Heart left ventricle (tissue), 16 donors: ENCODE measurements at regions not wholly inside any gene's neighbourhood (a gene's known extent, or its start where the extent isn't known, plus 50 kb on each side); places are given as distances from the start of the nearest gene placed in this dataset.

ENCODE experiments used
- ATAC-seq, 4 donors: fragments of 200-7000 bp; cut with Tn5 transposase; one replicate each; pipeline ENCODE4 v1.9.1; 2020 to 2022; ENCODE audit warnings: moderate library complexity in 4 of 4, mild to moderate bottlenecking in 3 of 4, moderate number of reproducible peaks in 1 of 4
- DNase-seq, 5 donors: peaks; one replicate each; pipeline ENCODE4 v3.0.0-alpha.2; 2020
- H3K27ac ChIP-seq, 12 donors: fragments of 200-600 bp; sonication (generic) in 4 of 12; one replicate each; pipeline versions ENCODE4 v1.5.0 to v1.8.0; 2016 to 2022; ENCODE audit warnings: mild to moderate bottlenecking in 2 of 12
- H3K27me3 ChIP-seq, 9 donors: fragments of 200-600 bp; sonication (generic) in 2 of 9; one replicate each; pipeline versions ENCODE4 v1.5.1 to v1.8.0; 2016 to 2022; ENCODE audit warnings: mild to moderate bottlenecking in 3 of 9
- H3K36me3 ChIP-seq, 9 donors: fragments of 200-600 bp; sonication (generic) in 2 of 9; one replicate each; pipeline versions ENCODE4 v1.5.0 to v1.8.0; 2018 to 2022; ENCODE audit warnings: mild to moderate bottlenecking in 2 of 9
- H3K4me1 ChIP-seq, 12 donors: fragments of 200-600 bp; sonication (generic) in 4 of 12; one replicate each; pipeline versions ENCODE4 v1.5.0 to v1.8.0; 2016 to 2022; ENCODE audit warnings: mild to moderate bottlenecking in 3 of 12
- H3K4me3 ChIP-seq, 12 donors: fragments of 200-600 bp; sonication (generic) in 4 of 12; one replicate each; pipeline versions ENCODE4 v1.5.0 to v1.8.0; 2017 to 2022; ENCODE audit warnings: mild to moderate bottlenecking in 9 of 12, moderate library complexity in 4 of 12
- H3K9me3 ChIP-seq, 12 donors: fragments of 200-600 bp; sonication (generic) in 4 of 12; one replicate each; pipeline versions ENCODE4 v1.5.0 to v1.8.0; 2016 to 2022; ENCODE audit warnings: mild to moderate bottlenecking in 1 of 12
- POLR2A ChIP-seq, 2 donors: fragments of 450-650 bp; IDR thresholded peaks; one replicate each; pipeline ENCODE4 v1.6.1; 2017; ENCODE audit warnings: antibody characterized with exemption in 2 of 2, mild to moderate bottlenecking in 2 of 2, moderate library complexity in 2 of 2
- WGBS, 4 donors: extraction: QIAGEN DNeasy Blood & Tissue Kit in 2 of 4; methylation state at CpG; one replicate each; pipeline versions ENCODE4 v1.1.5 to v1.1.7; 2013 to 2018; 5-methylcytosine and 5-hydroxymethylcytosine counted together
- intact Hi-C, 10 donors: fragments of 100-400 bp; cut with DNase I; formaldehyde crosslinking; loops; one replicate each; pipeline versions ENCODE4 v1.11.1 to v1.14.2; 2022
- TF ChIP-seq, protein P1 (sequence below), 12 donors: fragments of 200-600 bp; sonication (generic) in 4 of 12; IDR thresholded peaks; one replicate each; pipeline versions ENCODE4 v1.5.0 to v1.8.0; 2018 to 2022; ENCODE audit warnings: antibody characterized with exemption in 12 of 12, mild to moderate bottlenecking in 5 of 12
- donor health status: ischemic (EF 13 %, LVEDD 7.1; RV severe dilation, severe dysfunction).
- donor health status: healthy with polysubstance abuse.
- donor health status: DM: no; HTN: yes; CAD: no.
- donor health status: DM: no; HTN: no; CAD: no.
- donor health status: ischemic (EF 25% LVEDD 6.9; RV normal size, moderate dysfunction).
- donor health status: ischemic (EF 25% LVEDD 5.7; RV mildly dilated, moderate dysfunction).
- donor health status: healthy.
- donor health status: DM: yes; HTN: yes; CAD: no.
- donor health status: ischemic (EF 35%, LVEDD 5.7; RV mildly dilated, moderate dysfunction).
- donor health status: nonischemic (EF 11% LVEDD 7.7; RV severe dilation, severe dysfunction).
- donor health status: DM: yes; HTN: yes; CAD: no.
- donor health status: PGD.
- donor health status: ischemic (EF 29% LVEDD 5.4; RV normal size, mild dysfunction).
- donor health status: nonischemic (EF 23%, LVEDD 6.1; RV moderate dilation, normal function).

DNA sequence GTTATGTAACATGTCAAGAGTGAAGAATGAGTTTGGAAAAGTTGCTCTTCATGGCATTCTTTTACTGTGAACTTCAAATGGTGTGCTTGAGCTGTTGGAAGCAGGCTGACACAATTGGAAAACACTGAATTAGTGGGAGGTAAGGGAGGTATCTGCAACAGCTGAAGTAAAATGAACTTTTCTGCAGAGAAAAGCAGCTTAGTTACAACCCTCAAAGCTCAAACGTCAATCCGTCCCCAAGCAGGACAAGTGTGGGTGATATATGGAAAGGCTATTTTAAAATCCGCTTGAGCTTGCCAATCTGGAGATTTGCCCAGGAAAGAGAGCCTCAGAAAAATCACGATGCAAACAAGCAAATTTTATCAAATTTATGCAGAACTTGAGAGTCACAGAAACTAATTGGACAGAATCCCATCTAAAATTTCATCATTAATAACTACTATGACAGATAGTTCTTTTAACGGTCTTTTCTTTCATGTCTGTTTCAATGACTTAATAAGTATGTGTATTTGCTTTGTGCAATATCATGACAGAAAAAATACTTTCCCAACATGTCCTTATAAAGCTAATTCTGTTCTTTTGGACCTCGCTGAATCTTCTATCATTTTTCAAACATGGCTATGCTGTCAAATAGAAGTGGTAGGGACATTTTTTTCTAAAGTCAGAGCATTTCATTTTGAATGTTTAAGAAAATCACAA, 266.6 kb upstream of the SLITRK3 start:
- Histone ChIP-seq H3K4me3 (no peak overlapping the region), H3K36me3 (no peaks in the 10 kb centered on the region), H3K9me3 (peaks cover 0 to 4% (median 0%) of the 10 kb centered on the region in 12 donors), H3K27ac (no peak overlapping the region), H3K4me1 (no peaks in the 10 kb centered on the region), H3K27me3 (no peaks in the 10 kb centered on the region)
- TF ChIP-seq, protein P1, sequence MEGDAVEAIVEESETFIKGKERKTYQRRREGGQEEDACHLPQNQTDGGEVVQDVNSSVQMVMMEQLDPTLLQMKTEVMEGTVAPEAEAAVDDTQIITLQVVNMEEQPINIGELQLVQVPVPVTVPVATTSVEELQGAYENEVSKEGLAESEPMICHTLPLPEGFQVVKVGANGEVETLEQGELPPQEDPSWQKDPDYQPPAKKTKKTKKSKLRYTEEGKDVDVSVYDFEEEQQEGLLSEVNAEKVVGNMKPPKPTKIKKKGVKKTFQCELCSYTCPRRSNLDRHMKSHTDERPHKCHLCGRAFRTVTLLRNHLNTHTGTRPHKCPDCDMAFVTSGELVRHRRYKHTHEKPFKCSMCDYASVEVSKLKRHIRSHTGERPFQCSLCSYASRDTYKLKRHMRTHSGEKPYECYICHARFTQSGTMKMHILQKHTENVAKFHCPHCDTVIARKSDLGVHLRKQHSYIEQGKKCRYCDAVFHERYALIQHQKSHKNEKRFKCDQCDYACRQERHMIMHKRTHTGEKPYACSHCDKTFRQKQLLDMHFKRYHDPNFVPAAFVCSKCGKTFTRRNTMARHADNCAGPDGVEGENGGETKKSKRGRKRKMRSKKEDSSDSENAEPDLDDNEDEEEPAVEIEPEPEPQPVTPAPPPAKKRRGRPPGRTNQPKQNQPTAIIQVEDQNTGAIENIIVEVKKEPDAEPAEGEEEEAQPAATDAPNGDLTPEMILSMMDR (IDR thresholded peaks at IDR 0.05), result no peak
- TF ChIP-seq POLR2A (IDR thresholded peaks at IDR 0.05), result no peak
- intact Hi-C loops, result no loop called here
- DNase-seq (no peak), ATAC-seq (no peak)
- WGBS, 4 donors, result 37 to 56% (median 43%) methylated on average over 6 of the region's 6 CpGs

DNA sequence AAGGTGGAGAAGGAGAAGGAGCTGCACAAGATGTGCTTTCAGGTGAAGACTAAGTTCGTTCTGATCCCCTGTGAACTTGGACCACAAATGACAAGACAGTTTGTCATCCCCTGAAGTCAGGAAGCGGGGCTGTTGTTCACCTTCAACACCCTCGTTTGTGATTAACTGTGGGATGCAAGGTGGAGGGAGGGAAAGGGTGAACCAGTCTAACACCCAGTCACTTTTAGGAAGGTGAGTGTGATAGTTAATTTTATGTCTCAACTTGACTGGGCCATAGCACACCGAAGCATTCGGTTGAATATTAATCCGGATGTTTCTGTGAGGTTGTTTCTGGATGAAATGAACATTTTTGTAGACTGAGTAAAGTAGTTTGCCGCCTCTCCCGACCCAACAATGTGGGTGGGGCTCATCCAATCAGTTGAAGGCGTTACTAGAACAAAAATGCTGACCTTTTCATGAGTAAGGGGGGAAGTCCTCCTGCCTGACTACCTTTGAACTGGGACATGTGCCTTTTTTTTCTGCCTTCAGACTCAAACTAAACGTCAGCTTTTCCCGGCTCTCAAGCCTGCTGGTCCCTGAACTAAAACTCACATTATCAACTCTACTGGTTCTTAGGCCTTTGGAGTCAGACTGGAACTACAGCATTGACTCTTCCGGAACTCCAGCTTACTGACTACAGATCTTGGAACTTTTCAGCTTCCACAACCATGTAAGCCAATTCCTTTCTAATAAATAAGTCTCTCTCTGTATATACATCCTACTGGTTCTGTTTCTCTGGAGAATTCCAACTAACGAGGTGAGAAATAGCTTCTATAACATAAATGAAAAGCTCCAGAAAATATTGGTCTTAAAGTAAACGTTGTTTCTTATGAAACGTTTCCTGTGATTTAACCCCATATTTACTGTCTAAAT, 264.0 kb upstream of the SLITRK3 start:
- no peak overlapping the region for H3K4me3 ChIP-seq
- intact Hi-C loops, result no loop called here
- H3K27ac ChIP-seq, result no peak overlapping the region
- no peak for TF ChIP-seq POLR2A (IDR thresholded peaks at IDR 0.05)
- TF ChIP-seq, protein P1 (IDR thresholded peaks at IDR 0.05), result no peak
- H3K4me1 ChIP-seq, result no peaks in the 10 kb centered on the region
- no peak for DNase-seq
- 70 to 78% (median 72%) methylated on average over 15 of the region's 15 CpGs for WGBS, 4 donors
- no peaks in the 10 kb centered on the region for H3K27me3 ChIP-seq
- H3K36me3 ChIP-seq, result no peaks in the 10 kb centered on the region
- peaks cover 0 to 5% (median 0%) of the 10 kb centered on the region in 12 donors for H3K9me3 ChIP-seq
- ATAC-seq, result no peak

DNA sequence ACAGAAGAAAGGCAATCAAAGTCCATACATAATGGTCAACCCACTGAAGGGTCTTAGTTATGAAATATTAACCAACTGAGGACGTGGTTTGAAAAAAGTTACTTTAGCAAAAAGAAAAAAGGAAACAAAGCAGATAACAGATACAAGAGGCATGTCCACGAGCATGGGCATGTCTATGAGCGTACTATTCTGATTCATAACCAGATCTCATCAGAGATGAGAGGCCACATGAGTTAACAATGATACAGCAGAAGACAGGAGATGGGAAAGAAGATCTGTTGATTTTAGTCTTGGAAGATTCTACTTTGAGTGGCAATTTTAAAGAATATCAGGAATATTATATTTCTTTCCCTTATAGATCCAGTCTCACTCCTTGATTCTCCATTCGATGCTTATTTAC, 262.9 kb upstream of the SLITRK3 start:
- intact Hi-C loops, result no loop called here
- no peaks in the 10 kb centered on the region for H3K4me1 ChIP-seq
- 51 to 64% (median 60%) methylated on average over 4 of the region's 4 CpGs for WGBS, 4 donors
- DNase-seq (no peak), ATAC-seq (no peak)
- H3K9me3 ChIP-seq, result peaks cover 0 to 7% (median 0%) of the 10 kb centered on the region in 12 donors
- no peak overlapping the region for H3K4me3 ChIP-seq
- no peak overlapping the region for H3K27ac ChIP-seq
- H3K36me3 ChIP-seq, result no peaks in the 10 kb centered on the region
- H3K27me3 ChIP-seq, result no peaks in the 10 kb centered on the region
- TF ChIP-seq, protein P1 (IDR thresholded peaks at IDR 0.05), result no peak
- no peak for TF ChIP-seq POLR2A (IDR thresholded peaks at IDR 0.05)

DNA sequence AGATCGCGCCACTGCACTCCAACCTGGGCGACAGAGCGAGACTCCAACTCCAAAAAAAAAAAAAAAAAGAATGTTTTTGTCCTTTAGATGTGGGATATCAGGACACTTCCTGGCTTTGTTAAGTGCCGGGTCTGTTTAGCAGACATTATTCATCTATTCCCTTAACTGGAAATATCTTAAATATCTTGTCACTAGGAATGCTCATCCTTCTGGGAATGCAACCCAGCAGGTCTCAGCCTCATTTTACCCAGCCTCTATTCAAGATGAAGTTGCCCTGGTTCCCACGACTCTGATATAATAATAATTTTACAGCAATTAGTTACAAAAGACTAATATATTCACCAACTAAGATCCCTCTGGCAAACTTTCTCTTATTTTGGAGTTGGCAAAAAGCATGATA, 260.9 kb upstream of the SLITRK3 start:
- 73 to 86% (median 81%) methylated on average over 6 of the region's 6 CpGs for WGBS, 4 donors
- DNase-seq (no peak), ATAC-seq (no peak)
- intact Hi-C loops, result no loop called here
- H3K4me3 ChIP-seq, result no peak overlapping the region
- H3K36me3 ChIP-seq, result no peaks in the 10 kb centered on the region
- H3K27ac ChIP-seq, result no peak overlapping the region
- peaks cover 0 to 15% (median 0%) of the 10 kb centered on the region in 12 donors for H3K9me3 ChIP-seq
- no peaks in the 10 kb centered on the region for H3K27me3 ChIP-seq
- TF ChIP-seq, protein P1 (IDR thresholded peaks at IDR 0.05), result no peak
- TF ChIP-seq POLR2A (IDR thresholded peaks at IDR 0.05), result no peak
- H3K4me1 ChIP-seq, result no peaks in the 10 kb centered on the region
